RWPE1 (cell line): ENCODE measurements at regions not wholly inside any gene's neighbourhood (a gene's known extent, or its start where the extent isn't known, plus 50 kb on each side); places are given as distances from the start of the nearest gene placed in this dataset.
A peak's percentile ranks its signal among the peaks of the same experiment; 100 is the strongest.

Source experiments
- CTCF ChIA-PET: fragments of 350-600 bp; sonication (Branson Sonifier 250); formaldehyde crosslinking; extraction: SDS; loops from one replicate; lab custom pipeline; 2021; lab: Yijun Ruan, JAX
- POLR2A ChIA-PET: fragments of 400-600 bp; formaldehyde crosslinking; extraction: SDS; loops from one replicate; lab custom pipeline; 2020; ENCODE audit warnings: antibody characterized with exemption; ENCODE audit not compliant: low non-redundant PET; lab: Yijun Ruan, JAX
- DNase-seq: peaks from one replicate; pipeline ENCODE4 v3.0.0; 2012; ENCODE audit warnings: low spot score
- H3K27ac ChIP-seq: fragments of 450-650 bp; 2 replicates; pipeline ENCODE4 v1.5.1; 2017
- CTCF ChIP-seq: fragments of 450-650 bp; conservative IDR thresholded peaks from 2 replicates; pipeline ENCODE4 v1.5.1; 2017; ENCODE audit warnings: low read depth, mild to moderate bottlenecking

- no peak for DNase-seq
- POLR2A ChIA-PET: no interaction called here
- CTCF ChIA-PET: no interaction called here
- no peak for TF ChIP-seq CTCF
- no peak overlapping the region for H3K27ac ChIP-seq
Observed at GRCh38 chr13:60974296-60974695, 441.4 kb downstream of the PCDH20 start.

GRCh38 chr13:60973529-60973928 is 442.1 kb downstream of the PCDH20 start:
- ChIA-PET CTCF (no interaction called here), POLR2A (no interaction called here)
- TF ChIP-seq CTCF: no peak
- DNase-seq: no peak
- no peak overlapping the region for H3K27ac ChIP-seq

DNA sequence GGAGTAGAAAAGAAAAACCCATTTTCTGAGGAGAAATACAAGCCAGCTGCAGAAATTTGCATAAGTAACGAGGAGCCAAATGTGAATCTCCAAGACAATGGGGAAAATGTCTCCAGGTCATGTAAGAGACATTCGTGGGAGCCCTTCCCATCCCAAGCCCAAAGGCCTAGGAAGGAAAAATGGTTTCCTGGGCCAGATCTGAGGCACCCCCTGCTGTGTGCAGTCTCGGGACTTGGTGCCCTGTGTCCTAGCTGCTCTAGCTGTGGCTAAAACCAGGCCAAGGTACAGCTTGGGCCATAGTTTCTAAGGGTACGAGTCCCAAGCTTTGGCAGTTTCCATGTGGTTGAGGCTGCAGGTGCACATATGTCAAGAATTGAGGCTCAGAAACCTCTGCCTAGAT is 444.9 kb downstream of the PCDH20 start:
- TF ChIP-seq CTCF: no peak
- no peak overlapping the region for H3K27ac ChIP-seq
- ChIA-PET POLR2A (no interaction called here), CTCF (no interaction called here)
- DNase-seq: no peak

DNA sequence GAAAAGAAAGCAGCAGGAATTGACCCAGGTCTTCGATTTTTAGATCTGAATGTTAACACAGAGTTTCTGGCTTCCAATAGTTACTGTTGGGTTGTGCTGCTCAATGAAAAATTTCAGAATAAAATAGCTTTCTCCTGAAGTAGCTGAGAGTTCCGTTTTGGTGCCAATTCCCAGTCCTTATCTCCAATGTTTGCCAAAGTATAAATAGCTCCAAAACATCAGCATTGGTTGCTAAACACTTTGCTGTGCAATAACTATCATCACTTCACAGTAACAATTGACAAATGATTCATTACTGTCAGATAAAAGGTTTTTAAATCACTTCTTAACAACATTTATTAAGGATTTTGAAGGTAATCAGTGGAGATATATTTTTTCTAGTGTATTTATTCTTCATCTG is 446.0 kb downstream of the PCDH20 start:
- CTCF ChIA-PET: no interaction called here
- DNase-seq: no peak
- POLR2A ChIA-PET: no interaction called here
- no peak overlapping the region for H3K27ac ChIP-seq
- TF ChIP-seq CTCF: no peak

GRCh38 chr13:60959427-60959826 is 456.2 kb downstream of the PCDH20 start:
- DNase-seq: peak; percentile 7
- ChIA-PET POLR2A (no interaction called here), CTCF (no interaction called here)
- no peak overlapping the region for H3K27ac ChIP-seq
- TF ChIP-seq CTCF: no peak

DNA sequence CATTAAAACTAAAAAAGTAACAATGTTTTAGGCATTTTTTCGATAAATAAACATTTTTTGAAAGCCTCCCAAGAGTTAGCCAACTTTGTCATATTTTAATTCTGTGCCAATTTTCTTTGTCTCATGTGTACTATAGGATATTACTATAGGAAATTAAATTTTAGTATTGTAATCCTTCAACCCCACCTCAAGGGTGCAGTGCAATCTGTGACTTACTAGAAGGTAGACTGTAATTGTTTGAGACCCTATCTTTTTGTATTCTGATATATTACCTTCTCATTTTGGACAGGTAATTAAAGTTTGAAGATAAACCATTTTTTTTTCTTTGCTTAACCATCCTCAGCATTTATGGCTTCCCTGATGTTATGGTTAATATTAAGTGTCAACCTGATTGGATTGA is 457.8 kb downstream of the PCDH20 start:
- ChIA-PET CTCF (no interaction called here), POLR2A (no interaction called here)

More for the DNA sequence above, 457.8 kb downstream of the PCDH20 start:
- no peak for DNase-seq
- no peak overlapping the region for H3K27ac ChIP-seq
- no peak for TF ChIP-seq CTCF
